H1 (cell line): ENCODE measurements at regions not wholly inside any gene's neighbourhood (a gene's known extent, or its start where the extent isn't known, plus 50 kb on each side); places are given as distances from the start of the nearest gene placed in this dataset.

Experiments used
- CHD2 ChIP-seq: IDR thresholded peaks from 2 replicates; pipeline ENCODE4 v1.6.1; 2012; ENCODE audit warnings: low read length, improper control_type of control experiment
- CTCF ChIP-seq, 3 experiments: IDR thresholded peaks; 1 replicate in 2 of 3; 2 replicates in 1 of 3; pipeline versions ENCODE4 v1.5.1 to v1.6.1; 2011; ENCODE audit warnings: low read length in 3 of 3, mild to moderate bottlenecking in 3 of 3, inconsistent platforms in 2 of 3, low read depth in 1 of 3, moderate library complexity in 1 of 3; ENCODE audit not compliant: insufficient read depth in 1 of 3; ENCODE audit errors: control extremely low read depth in 1 of 3
- JUN ChIP-seq: IDR thresholded peaks from 2 replicates; pipeline ENCODE4 v1.6.1; 2011; ENCODE audit warnings: low read depth, mild to moderate bottlenecking, improper control_type of control experiment, low read length
- MAFK ChIP-seq: IDR thresholded peaks from 2 replicates; pipeline ENCODE4 v1.6.1; 2012; ENCODE audit warnings: low read depth, mild to moderate bottlenecking, improper control_type of control experiment, low read length

GRCh38 chr12:20040184-20040583, 328.2 kb upstream of the PDE3A start:
- TF ChIP-seq CHD2 (no peak), CTCF (IDR thresholded peaks at IDR 0.05; ENCODE audit: control extremely low read depth in 1 of 3, insufficient read depth in 1 of 3, low read depth in 1 of 3, low read length in 3 of 3) (no peak), JUN (no peak), MAFK (no peak)
